ENCODE measurements at regions not wholly inside any gene's neighbourhood (a gene's known extent, or its start where the extent isn't known, plus 50 kb on each side); places are given as distances from the start of the nearest gene placed in this dataset.
A peak's percentile ranks its signal among the peaks of the same experiment; 100 is the strongest.

GRCh38 chr11:112778091-112778876 lies 182.9 kb upstream of the NCAM1 start:
- ChIA-PET CTCF (interaction anchor here (1.1 kb wide), 1 partner anchor 512 kb away, joined by 3 read pairs; no protein-coding TSS in a partner anchor), POLR2A (no interaction called here)
- no peak for DNase-seq (ENCODE audit: extremely low spot score)
- TF ChIP-seq ELF4 (IDR thresholded peaks at IDR 0.05) (no peak), ARNT (IDR thresholded peaks at IDR 0.05) (no peak), FOXA1 (IDR thresholded peaks at IDR 0.05) (no peak), FOXK2 (IDR thresholded peaks at IDR 0.05) (no peak), PKNOX1 (IDR thresholded peaks at IDR 0.05) (no peak), CTBP1 (IDR thresholded peaks at IDR 0.05; ENCODE audit: borderline replicate concordance) (no peak), HDGF (IDR thresholded peaks at IDR 0.05; ENCODE audit: borderline replicate concordance) (no peak), NFRKB (IDR thresholded peaks at IDR 0.05) (no peak)

GRCh38 chr11:112778877-112779266 lies 182.3 kb upstream of the NCAM1 start:
- TF ChIP-seq FOXA1 (IDR thresholded peaks at IDR 0.05) (no peak), ARNT (IDR thresholded peaks at IDR 0.05) (no peak), NFRKB (IDR thresholded peaks at IDR 0.05) (no peak), TARDBP (IDR thresholded peaks at IDR 0.05) (no peak), FOXM1 (IDR thresholded peaks at IDR 0.05; ENCODE audit: borderline replicate concordance) (no peak), CTBP1 (IDR thresholded peaks at IDR 0.05; ENCODE audit: borderline replicate concordance) (no peak)
- DNase-seq (ENCODE audit: extremely low spot score), result no peak
- ChIA-PET CTCF (interaction anchor here (1.1 kb wide), 1 partner anchor 511 kb away, joined by 3 read pairs; no protein-coding TSS in a partner anchor), POLR2A (no interaction called here)

GRCh38 chr11:112780351-112781087 lies 180.7 kb upstream of the NCAM1 start:
- CTCF ChIA-PET, result no interaction called here
- no peak for DNase-seq (ENCODE audit: extremely low spot score)
- TF ChIP-seq FOXM1 (IDR thresholded peaks at IDR 0.05; ENCODE audit: borderline replicate concordance) (no peak), PKNOX1 (IDR thresholded peaks at IDR 0.05) (no peak), FOXK2 (IDR thresholded peaks at IDR 0.05) (no peak), NFRKB (IDR thresholded peaks at IDR 0.05) (no peak), CTBP1 (IDR thresholded peaks at IDR 0.05; ENCODE audit: borderline replicate concordance) (no peak), L3MBTL2 (conservative IDR thresholded peaks at IDR 0.05) (no peak), BHLHE40 (IDR thresholded peaks at IDR 0.05; ENCODE audit: borderline replicate concordance) (no peak), SP1 (IDR thresholded peaks at IDR 0.05) (no peak), SUZ12 (IDR thresholded peaks at IDR 0.05) (no peak), ZNF384 (IDR thresholded peaks at IDR 0.05) (no peak), ELF4 (IDR thresholded peaks at IDR 0.05) (no peak), LEF1 (IDR thresholded peaks at IDR 0.05; ENCODE audit: borderline replicate concordance) (no peak)
- POLR2A ChIA-PET, result no interaction called here

- CTCF ChIA-PET, result interaction anchor here (0.6 to 1.5 kb wide), 3 partner anchors 11 to 492 kb away, joined by 3 to 8 read pairs (median 6); no protein-coding TSS in a partner anchor
- POLR2A ChIA-PET, result no interaction called here
- no peak for DNase-seq (ENCODE audit: extremely low spot score)
- no peak for TF ChIP-seq PKNOX1 (IDR thresholded peaks at IDR 0.05)
- TF ChIP-seq ELF4 (IDR thresholded peaks at IDR 0.05), result no peak
- no peak for TF ChIP-seq ARNT (IDR thresholded peaks at IDR 0.05)
- no peak for TF ChIP-seq SUZ12 (IDR thresholded peaks at IDR 0.05)
- TF ChIP-seq L3MBTL2 (conservative IDR thresholded peaks at IDR 0.05), result no peak
- TF ChIP-seq BHLHE40 (IDR thresholded peaks at IDR 0.05; ENCODE audit: borderline replicate concordance), result no peak
- no peak for TF ChIP-seq CTBP1 (IDR thresholded peaks at IDR 0.05; ENCODE audit: borderline replicate concordance)
- no peak for TF ChIP-seq LEF1 (IDR thresholded peaks at IDR 0.05; ENCODE audit: borderline replicate concordance)
- TF ChIP-seq SP1 (IDR thresholded peaks at IDR 0.05), result no peak
- no peak for TF ChIP-seq ZNF384 (IDR thresholded peaks at IDR 0.05)
Observed at GRCh38 chr11:112783945-112784322, 177.3 kb upstream of the NCAM1 start.

GRCh38 chr11:112784323-112785073 lies 176.7 kb upstream of the NCAM1 start:
- ChIA-PET POLR2A (no interaction called here), CTCF (interaction anchor here (1.4 to 1.5 kb wide), 2 partner anchors 10 to 196 kb away, joined by 6 to 8 read pairs; no protein-coding TSS in a partner anchor)
- no peak for TF ChIP-seq SP1 (IDR thresholded peaks at IDR 0.05)
- TF ChIP-seq FOXA1 (IDR thresholded peaks at IDR 0.05), result no peak
- no peak for TF ChIP-seq ELF4 (IDR thresholded peaks at IDR 0.05)
- TF ChIP-seq L3MBTL2 (conservative IDR thresholded peaks at IDR 0.05), result no peak
- TF ChIP-seq HDGF (IDR thresholded peaks at IDR 0.05; ENCODE audit: borderline replicate concordance), result no peak
- TF ChIP-seq FOXK2 (IDR thresholded peaks at IDR 0.05), result no peak
- TF ChIP-seq ZNF384 (IDR thresholded peaks at IDR 0.05), result no peak
- no peak for TF ChIP-seq FOXM1 (IDR thresholded peaks at IDR 0.05; ENCODE audit: borderline replicate concordance)
- no peak for TF ChIP-seq TARDBP (IDR thresholded peaks at IDR 0.05)
- no peak for TF ChIP-seq PKNOX1 (IDR thresholded peaks at IDR 0.05)
- TF ChIP-seq NFRKB (IDR thresholded peaks at IDR 0.05), result no peak
- no peak for TF ChIP-seq ARNT (IDR thresholded peaks at IDR 0.05)
- TF ChIP-seq BHLHE40 (IDR thresholded peaks at IDR 0.05; ENCODE audit: borderline replicate concordance), result no peak
- no peak for TF ChIP-seq LEF1 (IDR thresholded peaks at IDR 0.05; ENCODE audit: borderline replicate concordance)
- DNase-seq (ENCODE audit: extremely low spot score), result peak; percentile 49
